IMR-90 (cell line): ENCODE measurements at regions not wholly inside any gene's neighbourhood (a gene's known extent, or its start where the extent isn't known, plus 50 kb on each side); places are given as distances from the start of the nearest gene placed in this dataset.

Experiments
- BHLHE40 ChIP-seq: fragments of 150-350 bp; IDR thresholded peaks from 2 replicates; pipeline ENCODE4 v1.6.1; 2016; ENCODE audit warnings: mild to moderate bottlenecking, low read depth, low read length
- CEBPB ChIP-seq: IDR thresholded peaks from 2 replicates; pipeline ENCODE4 v1.6.1; 2012; ENCODE audit warnings: low read depth, low read length, improper control_type of control experiment
- CTCF ChIP-seq: conservative IDR thresholded peaks from 2 replicates; pipeline ENCODE4 v1.5.1; 2012; ENCODE audit warnings: mild to moderate bottlenecking, low read depth, low read length, improper control_type of control experiment
- FOS ChIP-seq: fragments of 150-350 bp; IDR thresholded peaks from 2 replicates; pipeline ENCODE4 v1.6.1; 2016; ENCODE audit warnings: low read depth, low read length
- MAFK ChIP-seq: IDR thresholded peaks from 2 replicates; pipeline ENCODE4 v1.6.1; 2012; ENCODE audit warnings: low read depth, low read length, improper control_type of control experiment
- MAZ ChIP-seq: IDR thresholded peaks from 2 replicates; pipeline ENCODE4 v1.6.1; 2012; ENCODE audit warnings: low read depth, mild to moderate bottlenecking, low read length, improper control_type of control experiment, moderate library complexity, borderline replicate concordance
- MXI1 ChIP-seq: IDR thresholded peaks from 2 replicates; pipeline ENCODE4 v1.6.1; 2012; ENCODE audit warnings: low read depth, mild to moderate bottlenecking, low read length, moderate library complexity, borderline replicate concordance
- NFE2L2 ChIP-seq: fragments of 150-350 bp; IDR thresholded peaks from 2 replicates; pipeline ENCODE4 v1.6.1; 2016; ENCODE audit warnings: low read depth, mild to moderate bottlenecking, low read length
- POLR2A ChIP-seq: IDR thresholded peaks from 2 replicates; pipeline ENCODE4 v1.6.1; 2012; ENCODE audit warnings: mild to moderate bottlenecking, low read depth, low read length
- RCOR1 ChIP-seq: IDR thresholded peaks from 2 replicates; pipeline ENCODE4 v1.6.1; 2012; ENCODE audit warnings: mild to moderate bottlenecking, low read length, improper control_type of control experiment; ENCODE audit not compliant: insufficient replicate concordance
- RFX5 ChIP-seq: IDR thresholded peaks from 2 replicates; pipeline ENCODE4 v1.8.0; 2012; ENCODE audit warnings: low read depth, mild to moderate bottlenecking, low read length, moderate library complexity
- SMC3 ChIP-seq: fragments of 150-350 bp; IDR thresholded peaks from 2 replicates; pipeline ENCODE4 v1.6.1; 2016; ENCODE audit warnings: low read depth, mild to moderate bottlenecking, antibody characterized with exemption, low read length, moderate library complexity
- TF ChIP-seq, protein P1 (sequence below): fragments of 150-350 bp; IDR thresholded peaks from 2 replicates; pipeline ENCODE4 v1.6.1; 2017; ENCODE audit warnings: mild to moderate bottlenecking, antibody characterized with exemption, low read length, low read depth
- TF ChIP-seq, protein P2 (sequence below): fragments of 150-350 bp; IDR thresholded peaks from 2 replicates; pipeline ENCODE4 v1.6.1; 2016; ENCODE audit warnings: low read depth, mild to moderate bottlenecking, low read length, moderate library complexity, borderline replicate concordance

DNA sequence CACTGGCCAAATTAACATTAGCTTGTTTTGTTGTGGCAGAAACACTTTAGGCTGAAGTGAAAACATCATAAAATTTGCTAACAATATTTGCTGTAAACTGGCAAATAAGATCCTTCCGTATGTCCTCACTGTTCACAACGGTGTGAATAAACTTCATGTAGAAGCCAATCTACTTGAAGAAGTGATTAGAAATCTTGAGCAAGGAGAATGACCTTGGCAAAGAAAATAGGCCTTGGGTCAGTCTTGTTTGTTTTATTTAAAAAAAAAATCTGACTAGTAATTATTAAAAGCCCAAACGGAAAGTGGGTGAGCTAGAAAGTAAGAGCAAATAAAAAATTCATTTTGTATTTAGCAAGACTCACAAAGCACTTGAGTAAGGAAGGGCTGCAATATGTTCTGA, 197.0 kb downstream of the CPS1 start:
- no peak for TF ChIP-seq MXI1
- TF ChIP-seq POLR2A: no peak
- TF ChIP-seq, protein P1, sequence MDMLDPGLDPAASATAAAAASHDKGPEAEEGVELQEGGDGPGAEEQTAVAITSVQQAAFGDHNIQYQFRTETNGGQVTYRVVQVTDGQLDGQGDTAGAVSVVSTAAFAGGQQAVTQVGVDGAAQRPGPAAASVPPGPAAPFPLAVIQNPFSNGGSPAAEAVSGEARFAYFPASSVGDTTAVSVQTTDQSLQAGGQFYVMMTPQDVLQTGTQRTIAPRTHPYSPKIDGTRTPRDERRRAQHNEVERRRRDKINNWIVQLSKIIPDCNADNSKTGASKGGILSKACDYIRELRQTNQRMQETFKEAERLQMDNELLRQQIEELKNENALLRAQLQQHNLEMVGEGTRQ: no peak
- TF ChIP-seq CTCF: no peak
- TF ChIP-seq FOS: no peak
- no peak for TF ChIP-seq RCOR1
- no peak for TF ChIP-seq CEBPB
- no peak for TF ChIP-seq MAFK
- no peak for TF ChIP-seq SMC3
- no peak for TF ChIP-seq MAZ
- TF ChIP-seq BHLHE40: no peak
- TF ChIP-seq RFX5: no peak
- TF ChIP-seq, protein P2, sequence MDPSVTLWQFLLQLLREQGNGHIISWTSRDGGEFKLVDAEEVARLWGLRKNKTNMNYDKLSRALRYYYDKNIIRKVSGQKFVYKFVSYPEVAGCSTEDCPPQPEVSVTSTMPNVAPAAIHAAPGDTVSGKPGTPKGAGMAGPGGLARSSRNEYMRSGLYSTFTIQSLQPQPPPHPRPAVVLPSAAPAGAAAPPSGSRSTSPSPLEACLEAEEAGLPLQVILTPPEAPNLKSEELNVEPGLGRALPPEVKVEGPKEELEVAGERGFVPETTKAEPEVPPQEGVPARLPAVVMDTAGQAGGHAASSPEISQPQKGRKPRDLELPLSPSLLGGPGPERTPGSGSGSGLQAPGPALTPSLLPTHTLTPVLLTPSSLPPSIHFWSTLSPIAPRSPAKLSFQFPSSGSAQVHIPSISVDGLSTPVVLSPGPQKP: no peak
- no peak for TF ChIP-seq NFE2L2
